Fibroblast of lung (primary cell): ENCODE measurements at regions not wholly inside any gene's neighbourhood (a gene's known extent, or its start where the extent isn't known, plus 50 kb on each side); places are given as distances from the start of the nearest gene placed in this dataset.

ENCODE experiments used
- DNase-seq, 2 donors: peaks; one replicate each; pipeline versions ENCODE4 v3.0.0 to v3.0.0-alpha.2; 2010; ENCODE audit warnings: low read depth in 2 of 2
- H2AFZ ChIP-seq: 2 replicates; pipeline ENCODE4 v1.5.1; 2012; ENCODE audit warnings: low read length, control low read depth, inconsistent platforms
- H3K27ac ChIP-seq: 2 replicates; pipeline ENCODE4 v1.5.1; 2011; ENCODE audit warnings: low read length, control low read depth; ENCODE audit not compliant: insufficient read depth
- H3K27me3 ChIP-seq: 2 replicates; pipeline ENCODE4 v1.5.1; 2011; ENCODE audit warnings: mild to moderate bottlenecking, low read length; ENCODE audit not compliant: control insufficient read depth, insufficient read depth
- H3K36me3 ChIP-seq: 2 replicates; pipeline ENCODE4 v1.5.1; 2011; ENCODE audit warnings: low read length; ENCODE audit not compliant: control insufficient read depth, insufficient read depth
- H3K4me1 ChIP-seq: 2 replicates; pipeline ENCODE4 v1.5.1; 2011; ENCODE audit warnings: low read length; ENCODE audit not compliant: control insufficient read depth, insufficient read depth; ENCODE audit errors: extremely low read depth
- H3K4me2 ChIP-seq: 2 replicates; pipeline ENCODE4 v1.5.1; 2011; ENCODE audit warnings: low read length, control low read depth; ENCODE audit not compliant: insufficient read depth; ENCODE audit errors: extremely low read depth
- H3K4me3 ChIP-seq, 4 experiments: fragments of 200-600 bp in 1 of 4; sonication (generic) in 1 of 4; replicated peaks in 1 of 4; 2 replicates each; pipeline ENCODE4 v1.5.1; 2011 to 2016; ENCODE audit warnings: low read length in 4 of 4, low read depth in 3 of 4, mild to moderate bottlenecking in 3 of 4, control low read depth in 2 of 4, inconsistent platforms in 1 of 4, mixed read lengths in 1 of 4; ENCODE audit not compliant: insufficient read depth in 1 of 4; ENCODE audit errors: control extremely low read depth in 1 of 4
- H3K79me2 ChIP-seq: 2 replicates; pipeline ENCODE4 v1.5.1; 2012; ENCODE audit warnings: mild to moderate bottlenecking, low read length, inconsistent platforms; ENCODE audit not compliant: control insufficient read depth, insufficient read depth
- H3K9ac ChIP-seq: 2 replicates; pipeline ENCODE4 v1.5.1; 2011; ENCODE audit warnings: mild to moderate bottlenecking, low read length, control low read depth; ENCODE audit not compliant: insufficient read depth
- H3K9me3 ChIP-seq: 2 replicates; pipeline ENCODE4 v1.5.1; 2012; ENCODE audit warnings: low read depth, low read length; ENCODE audit not compliant: control insufficient read depth, insufficient read depth
- H4K20me1 ChIP-seq: 2 replicates; pipeline ENCODE4 v1.5.1; 2011; ENCODE audit warnings: low read length; ENCODE audit not compliant: control insufficient read depth, insufficient read depth; ENCODE audit errors: extremely low read depth
- CTCF ChIP-seq, 2 donors: IDR thresholded peaks in 1 of 2; conservative IDR thresholded peaks in 1 of 2; 1 replicate in 1 of 2; 2 replicates in 1 of 2; pipeline ENCODE4 v1.5.1; 2011 to 2012; ENCODE audit warnings: low read length in 2 of 2, control low read depth in 1 of 2, inconsistent platforms in 1 of 2, low read depth in 1 of 2, mild to moderate bottlenecking in 1 of 2
- EZH2 ChIP-seq: IDR thresholded peaks from 2 replicates; pipeline ENCODE4 v1.5.1; 2012; ENCODE audit warnings: low read length, control low read depth, mild to moderate bottlenecking; ENCODE audit errors: missing control alignments

DNA sequence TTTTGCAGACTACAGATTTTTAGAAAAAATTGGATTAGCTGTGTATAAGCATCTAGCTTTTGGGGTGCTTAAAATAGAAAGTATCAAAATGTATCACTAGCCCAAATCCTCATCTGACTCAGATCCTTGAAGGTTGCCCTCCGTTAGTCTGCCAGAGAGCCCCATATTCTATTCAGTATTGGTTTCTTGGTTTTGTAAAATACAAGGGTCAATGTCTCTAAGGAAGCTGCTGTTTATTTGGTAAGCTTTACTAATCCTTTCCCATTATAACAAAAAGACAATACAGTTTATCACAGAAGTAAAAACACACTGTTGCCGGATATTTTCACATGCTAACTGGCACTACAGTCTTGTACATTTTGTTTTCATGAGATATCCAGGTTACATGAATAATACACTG lies 92.8 kb upstream of the PTHLH start:
- no peak for DNase-seq
- Histone ChIP-seq H3K4me2 (no peak overlapping the region), H2AFZ (no peak overlapping the region)

GRCh38 chr12:28065889-28066630 lies 93.5 kb upstream of the PTHLH start:
- TF ChIP-seq EZH2 (no peak), CTCF (conservative IDR thresholded peaks at IDR 0.05 in 1 of 2, IDR thresholded peaks at IDR 0.05 in 1 of 2; ENCODE audit: low read depth in 1 of 2, low read length in 2 of 2) (no peak)
- DNase-seq, result no peak
- H3K9me3 ChIP-seq, result no peaks in the 10 kb centered on the region

More for the DNA sequence above, 92.8 kb upstream of the PTHLH start:
- H3K9me3 ChIP-seq, result no peaks in the 10 kb centered on the region
- peaks cover 2% of the 10 kb centered on the region for H3K27me3 ChIP-seq
- no peak overlapping the region for H3K4me3 ChIP-seq
- H3K36me3 ChIP-seq, result no peaks in the 10 kb centered on the region
- H3K79me2 ChIP-seq, result no peaks in the 10 kb centered on the region
- H3K27ac ChIP-seq, result no peak overlapping the region
- H3K4me1 ChIP-seq, result no peaks in the 10 kb centered on the region
- H3K9ac ChIP-seq, result no peak overlapping the region
- H4K20me1 ChIP-seq, result no peaks in the 10 kb centered on the region
- TF ChIP-seq EZH2 (no peak), CTCF (conservative IDR thresholded peaks at IDR 0.05 in 1 of 2, IDR thresholded peaks at IDR 0.05 in 1 of 2; ENCODE audit: low read depth in 1 of 2, low read length in 2 of 2) (no peak)

GRCh38 chr12:28066879-28067278 lies 94.3 kb upstream of the PTHLH start:
- H3K4me3 ChIP-seq, result no peak overlapping the region
- no peaks in the 10 kb centered on the region for H4K20me1 ChIP-seq
- H3K27me3 ChIP-seq, result no peaks in the 10 kb centered on the region
- no peaks in the 10 kb centered on the region for H3K79me2 ChIP-seq
- H3K36me3 ChIP-seq, result no peaks in the 10 kb centered on the region
- no peaks in the 10 kb centered on the region for H3K9me3 ChIP-seq
- H2AFZ ChIP-seq, result no peak overlapping the region
- no peak overlapping the region for H3K27ac ChIP-seq
- DNase-seq, result peak in 1 of 2 donors; percentile 10
- no peak for TF ChIP-seq CTCF (conservative IDR thresholded peaks at IDR 0.05 in 1 of 2, IDR thresholded peaks at IDR 0.05 in 1 of 2; ENCODE audit: low read depth in 1 of 2, low read length in 2 of 2)
- TF ChIP-seq EZH2, result no peak
- no peak overlapping the region for H3K9ac ChIP-seq
- no peak overlapping the region for H3K4me2 ChIP-seq
- H3K4me1 ChIP-seq, result no peaks in the 10 kb centered on the region

More at GRCh38 chr12:28065889-28066630, 93.5 kb upstream of the PTHLH start:
- Histone ChIP-seq H4K20me1 (no peaks in the 10 kb centered on the region), H3K27me3 (no peaks in the 10 kb centered on the region), H3K27ac (no peak overlapping the region), H3K36me3 (no peaks in the 10 kb centered on the region), H3K4me2 (no peak overlapping the region), H2AFZ (no peak overlapping the region), H3K4me3 (no peak overlapping the region), H3K4me1 (no peaks in the 10 kb centered on the region), H3K79me2 (no peaks in the 10 kb centered on the region), H3K9ac (no peak overlapping the region)
